ENCODE measurements at regions not wholly inside any gene's neighbourhood (a gene's known extent, or its start where the extent isn't known, plus 50 kb on each side); places are given as distances from the start of the nearest gene placed in this dataset. TPM values are rescaled to one million over a fixed set of nuclear protein-coding genes. Genes with fewer than 3 reads are reported as not detected.

- no peak for DNase-seq
These were observed 50.0 kb upstream of the CHD6 start for GRCh38 chr20:41668057-41668749.

Small RNA genes in the stretch of these regions (small RNA-seq; reads per million reads assigned to genes)
- gene RF00568 (ENCODE audit: low replicate concordance) (not detected), gene RNU6-1018P (ENCODE audit: low replicate concordance) (not detected)

Measured in tongue (tissue), 2 donors.